NCI-H1417 treated with DMSO at 0.1 percent for 48 hours (cell line): ENCODE measurements at regions not wholly inside any gene's neighbourhood (a gene's known extent, or its start where the extent isn't known, plus 50 kb on each side); places are given as distances from the start of the nearest gene placed in this dataset.
"Not testable (repeated sequence)": the region's sequence is repeated elsewhere in the genome, so short reads cannot be mapped to it uniquely, and the experiment has no call there.

Experiments used
- DNase-seq: peaks from one replicate; lab custom pipeline; 2025; lab: John Stamatoyannopoulos, UW

DNA sequence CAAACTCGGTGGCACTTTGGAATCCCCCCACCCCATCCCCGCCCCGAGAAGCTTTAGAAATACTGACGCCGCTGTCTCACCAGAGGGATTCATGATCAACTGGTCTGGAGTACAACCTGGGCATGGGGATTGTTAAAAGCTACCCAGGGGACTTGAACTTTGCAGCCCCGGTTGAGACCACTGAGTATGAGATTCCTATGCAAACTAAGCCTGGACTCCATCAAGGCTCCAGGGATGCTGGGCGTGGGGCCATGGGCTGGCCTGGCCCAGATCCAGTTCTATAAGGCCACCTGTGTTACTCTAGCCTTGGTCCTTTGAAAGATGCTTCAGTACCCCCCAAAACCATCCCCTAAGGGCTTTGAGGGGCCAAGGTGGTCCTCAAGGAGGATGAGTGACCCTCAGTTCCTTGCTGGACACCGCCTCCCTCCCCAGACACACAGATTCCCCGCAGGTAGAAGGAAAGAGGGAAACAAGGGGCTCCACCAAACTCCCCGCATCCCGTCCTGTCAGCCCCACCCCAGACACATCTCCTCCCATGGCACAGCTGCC, 68.5 kb downstream of the MRPL36 start:
- DNase-seq = no peak

DNA sequence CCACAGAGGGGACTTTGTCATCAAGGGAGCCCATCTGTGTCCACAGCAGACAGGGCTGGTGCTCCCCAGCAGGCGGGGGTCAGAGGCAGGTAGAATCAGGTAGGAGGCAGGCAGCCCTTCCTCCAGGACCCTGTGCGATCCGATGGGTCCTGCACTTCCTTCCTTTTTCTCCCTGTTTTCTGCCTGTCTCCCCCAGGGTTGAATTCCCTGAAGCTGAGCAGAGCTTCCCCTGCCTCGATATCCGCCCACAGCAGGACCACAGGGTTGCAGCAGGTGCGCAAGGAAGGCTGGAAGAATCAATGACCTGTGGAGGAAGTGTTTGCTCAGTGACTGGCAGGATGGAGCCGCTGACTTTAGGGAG, 69.2 kb downstream of the MRPL36 start:
- no peak for DNase-seq

DNA sequence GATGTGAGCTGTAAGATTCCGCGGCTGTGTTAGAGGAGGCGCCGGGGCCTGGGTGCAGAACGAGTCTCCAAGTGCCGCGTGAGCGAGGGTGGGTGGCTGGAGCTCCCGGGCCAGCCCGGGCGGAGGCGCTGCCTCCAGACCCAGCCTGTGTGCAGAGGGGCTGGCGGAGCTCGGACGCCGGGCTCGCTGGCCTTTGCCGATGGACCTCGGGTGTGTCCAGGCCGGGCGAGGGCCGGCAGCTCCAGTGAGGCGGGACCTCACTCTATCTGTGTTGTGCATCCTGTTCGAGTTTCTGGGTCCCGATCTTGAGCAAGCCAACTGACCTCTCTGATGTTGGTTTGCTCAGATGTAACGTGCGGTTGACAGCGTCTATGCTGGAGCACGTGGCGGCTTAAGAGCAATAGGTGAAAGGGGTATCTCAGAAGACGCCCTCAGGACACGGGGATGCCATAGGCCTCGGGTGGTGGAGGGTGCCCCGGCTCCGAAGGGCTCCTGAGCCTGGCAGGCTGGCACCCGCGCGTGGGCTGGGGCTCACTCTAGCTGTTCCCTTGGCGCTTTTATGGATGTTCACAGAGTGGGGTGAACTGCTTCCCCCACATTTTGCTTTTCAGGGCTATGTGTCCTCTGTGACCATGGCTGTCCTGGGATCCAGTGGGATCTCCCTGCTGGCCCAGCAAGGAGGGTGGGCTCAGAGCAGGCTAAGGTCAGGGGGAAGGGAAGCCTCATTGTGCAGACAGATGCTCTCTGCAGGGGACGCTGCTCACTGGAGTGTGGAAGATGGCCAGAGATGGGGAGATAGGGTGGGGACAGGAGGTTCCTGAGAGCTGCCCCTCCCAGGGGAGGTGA, 69.8 kb downstream of the MRPL36 start:
- DNase-seq = no peak

DNA sequence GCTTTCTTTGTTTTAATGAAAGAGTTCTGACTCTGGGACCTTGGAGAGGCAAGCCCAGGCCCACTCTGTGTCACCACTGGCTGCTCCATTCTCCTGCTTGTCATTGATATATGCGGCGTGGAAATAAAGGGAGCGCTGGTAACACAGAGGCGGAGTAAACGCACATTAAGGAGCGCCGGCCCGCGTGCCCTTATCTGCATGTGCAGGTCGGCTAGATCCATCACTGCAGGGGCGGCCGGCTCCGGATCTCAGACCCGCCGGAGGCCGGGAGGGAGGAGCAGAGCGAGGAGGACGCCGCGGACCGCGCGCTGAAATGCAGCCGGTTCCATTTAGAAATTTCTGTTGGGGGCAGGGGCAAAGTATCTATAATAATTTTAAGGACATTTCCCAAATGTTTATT, 70.8 kb downstream of the MRPL36 start:
- no peak for DNase-seq

DNA sequence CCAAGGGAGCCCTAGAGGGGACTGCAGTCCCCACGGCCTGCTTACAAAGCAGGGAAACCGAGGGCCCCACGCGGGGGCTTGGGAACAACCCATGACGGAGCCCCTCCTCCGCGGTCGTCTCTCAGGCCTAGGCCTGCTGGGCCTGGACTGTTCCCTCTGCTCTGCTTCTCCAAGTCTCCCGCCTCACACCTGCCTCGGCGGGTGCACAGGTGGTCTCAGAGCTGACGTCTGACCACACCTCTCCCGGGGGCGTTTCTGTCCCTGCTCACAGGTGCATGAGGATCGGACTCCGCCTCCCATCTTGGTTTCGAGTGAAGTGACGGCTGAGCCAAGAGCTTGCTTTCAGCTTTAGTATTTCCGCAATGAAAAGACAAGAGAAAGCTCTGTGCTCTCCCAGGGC, 72.1 kb downstream of the MRPL36 start:
- no peak for DNase-seq

DNA sequence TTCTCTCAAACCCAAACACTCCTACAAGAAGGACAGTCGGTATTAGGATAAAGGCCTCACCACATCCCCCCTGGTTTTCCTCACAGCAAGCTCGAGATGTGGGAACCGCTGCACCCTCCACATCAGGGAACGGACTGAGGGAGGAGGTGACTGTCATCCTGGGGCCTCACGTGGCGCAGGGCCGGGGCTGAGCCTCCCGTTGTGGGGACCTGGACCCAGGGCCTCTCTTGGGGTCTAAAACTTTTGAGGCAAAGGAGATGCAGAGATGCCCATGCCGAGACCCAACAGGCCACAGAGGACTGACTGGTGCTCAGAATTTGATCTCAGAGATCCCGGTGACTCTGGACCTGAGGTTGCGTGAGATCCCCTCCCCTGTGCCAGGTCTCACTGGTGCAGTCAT, 72.7 kb downstream of the MRPL36 start:
- DNase-seq = no peak

DNA sequence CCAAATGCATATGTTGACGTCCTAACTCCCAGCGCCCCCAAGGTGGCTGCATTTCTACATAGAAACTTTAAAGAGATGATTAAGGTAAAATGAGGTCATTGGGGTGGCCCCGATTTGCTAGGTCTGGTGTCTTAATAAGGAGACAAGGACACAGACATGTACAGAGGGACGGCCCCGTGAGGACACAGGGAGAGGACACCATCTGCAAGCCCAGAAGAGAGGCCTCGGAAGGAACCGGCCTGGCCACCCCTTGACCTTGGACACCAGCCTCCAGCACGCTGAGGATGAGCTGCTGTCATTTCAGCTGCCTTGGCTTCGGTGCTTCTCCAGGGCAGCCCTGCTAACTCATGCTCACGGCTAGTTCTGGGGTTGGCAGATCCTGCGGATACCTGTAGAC, 73.2 kb downstream of the MRPL36 start:
- DNase-seq = no peak

DNA sequence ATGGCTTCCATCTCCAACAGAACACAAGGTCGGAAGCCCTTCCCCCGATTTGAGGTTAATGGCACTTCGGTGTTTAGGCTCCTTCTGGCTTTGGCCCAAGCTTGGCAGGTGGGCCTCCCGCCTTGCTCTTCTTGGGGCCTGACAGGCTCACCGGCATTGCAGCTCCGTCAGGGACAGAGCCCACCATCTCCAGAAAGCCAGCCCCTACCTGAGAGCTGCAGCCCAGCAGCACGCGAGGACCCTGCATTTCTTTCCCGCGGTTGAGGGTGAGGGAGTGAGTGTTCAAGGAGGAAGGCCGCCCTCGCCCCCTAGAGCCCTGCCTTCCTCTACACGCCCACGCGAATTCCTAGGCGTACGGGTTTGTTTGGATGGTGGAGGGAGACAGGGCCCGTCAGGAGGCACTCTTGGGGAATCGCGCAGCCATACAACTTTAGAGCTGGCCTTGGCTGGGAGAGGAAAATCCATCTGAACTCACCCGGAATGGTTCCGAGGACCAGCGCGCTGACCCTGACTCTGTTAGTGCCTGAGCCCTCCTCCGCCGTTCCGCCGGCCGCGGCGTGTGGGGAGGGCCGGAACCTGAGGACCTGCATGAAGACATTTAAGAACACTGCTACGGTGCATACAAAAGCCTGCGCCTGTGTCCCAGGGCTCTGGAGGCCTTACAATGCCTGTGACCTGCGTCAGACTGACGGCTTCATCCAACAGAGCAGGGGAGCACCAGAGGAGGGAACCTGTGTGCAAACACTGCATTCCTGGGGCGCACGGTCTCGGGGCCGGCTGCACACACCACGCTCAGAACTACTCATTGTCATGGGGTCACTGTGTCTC, 73.8 kb downstream of the MRPL36 start:
- DNase-seq = no peak

DNA sequence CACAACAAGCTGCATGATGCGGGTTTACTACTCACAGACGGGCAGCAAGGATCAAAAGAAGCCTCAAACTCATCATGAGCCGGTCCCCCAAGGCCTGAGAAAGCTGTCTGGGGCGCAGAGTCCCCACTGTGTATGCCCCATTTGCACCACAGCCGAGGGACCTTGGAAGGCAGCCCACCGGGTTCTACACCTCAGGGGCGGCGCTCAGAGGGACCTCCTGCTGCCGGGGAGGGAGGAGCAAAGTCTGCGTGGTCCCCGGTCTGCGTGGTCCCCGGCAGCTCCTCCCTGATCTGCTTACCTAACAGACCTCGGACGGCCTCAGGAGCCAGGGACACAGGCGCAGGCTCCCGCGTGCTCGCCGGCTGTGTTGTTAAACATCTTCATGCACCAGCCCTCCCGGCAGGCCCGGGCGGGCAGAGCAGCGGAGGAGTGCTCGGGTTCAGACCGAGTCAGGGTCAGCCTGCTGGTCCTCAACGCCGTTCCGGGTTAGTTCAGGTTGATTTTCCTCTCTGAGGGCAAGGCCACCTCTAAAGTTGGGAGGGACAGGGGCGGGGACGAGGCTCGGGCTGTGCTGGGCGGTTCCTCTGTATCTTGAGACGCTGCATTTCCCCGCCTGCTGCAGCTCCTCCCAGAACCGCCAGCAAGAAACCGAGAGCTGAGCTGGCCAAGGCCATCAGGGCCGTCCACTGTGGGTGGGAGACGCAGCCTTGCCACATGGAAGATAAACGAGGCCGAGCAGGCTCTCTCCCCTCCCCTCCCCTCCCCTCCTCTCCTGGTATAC, 74.6 kb downstream of the MRPL36 start:
- DNase-seq = no peak

DNA sequence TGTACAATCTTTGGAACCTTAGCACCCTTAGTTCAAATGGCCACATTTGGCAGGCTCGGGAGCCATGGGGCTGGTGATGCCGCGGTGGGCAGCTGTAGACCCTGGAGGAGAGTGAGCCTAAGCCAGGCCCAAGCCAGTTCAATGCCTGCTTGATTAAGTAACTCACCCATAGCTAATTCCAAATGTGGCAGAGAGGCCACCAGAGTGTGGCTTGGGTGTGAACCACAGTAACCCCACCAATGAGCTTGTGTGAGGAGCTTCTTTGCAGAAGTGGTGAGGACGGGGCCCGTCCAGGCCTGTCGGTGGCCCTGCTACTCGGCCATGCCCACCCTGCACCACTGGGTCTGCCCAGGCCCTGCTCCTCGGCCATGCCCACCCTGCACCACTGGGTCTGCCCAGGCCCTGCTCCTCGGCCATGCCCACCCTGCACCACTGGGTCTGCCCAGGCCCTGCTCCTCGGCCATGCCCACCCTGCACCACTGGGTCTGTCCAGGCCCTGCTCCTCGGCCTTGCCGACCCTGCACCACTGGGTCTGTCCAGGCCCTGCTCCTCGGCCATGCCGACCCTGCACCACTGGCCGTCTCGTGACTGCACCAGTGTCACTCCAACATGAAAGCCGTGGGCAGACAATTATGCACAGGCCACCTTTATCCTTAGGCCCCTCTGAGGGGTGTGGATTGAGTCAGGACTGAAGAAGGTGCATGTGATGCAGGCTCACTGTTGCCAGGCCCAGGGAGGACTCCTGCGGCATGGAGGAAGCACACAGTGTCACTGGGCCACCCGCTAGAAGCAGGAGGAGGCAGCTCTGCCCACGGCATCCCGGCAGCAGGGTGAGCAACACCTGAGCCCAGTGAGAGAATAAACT, 75.4 kb downstream of the MRPL36 start:
- no peak for DNase-seq

DNA sequence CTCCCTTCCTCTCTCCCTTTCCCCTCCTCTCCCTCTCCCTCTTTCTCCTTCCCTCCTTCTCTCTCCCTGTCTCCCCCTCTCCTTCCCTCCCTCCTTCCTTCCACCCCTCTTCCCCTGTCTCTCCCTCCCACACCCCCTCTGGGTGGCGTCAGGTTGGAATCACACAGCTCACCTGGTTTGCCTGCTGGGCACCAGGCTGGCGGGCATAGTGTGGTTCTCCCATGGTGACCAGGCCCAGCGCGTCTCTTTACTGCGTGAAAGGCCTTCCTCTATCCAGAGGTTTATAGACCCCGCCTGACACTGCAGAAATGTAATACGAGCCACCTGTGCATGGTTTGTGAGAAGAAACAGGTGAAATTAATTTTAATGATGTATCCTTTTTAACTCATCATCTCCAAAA, 76.2 kb downstream of the MRPL36 start:
- no peak for DNase-seq

DNA sequence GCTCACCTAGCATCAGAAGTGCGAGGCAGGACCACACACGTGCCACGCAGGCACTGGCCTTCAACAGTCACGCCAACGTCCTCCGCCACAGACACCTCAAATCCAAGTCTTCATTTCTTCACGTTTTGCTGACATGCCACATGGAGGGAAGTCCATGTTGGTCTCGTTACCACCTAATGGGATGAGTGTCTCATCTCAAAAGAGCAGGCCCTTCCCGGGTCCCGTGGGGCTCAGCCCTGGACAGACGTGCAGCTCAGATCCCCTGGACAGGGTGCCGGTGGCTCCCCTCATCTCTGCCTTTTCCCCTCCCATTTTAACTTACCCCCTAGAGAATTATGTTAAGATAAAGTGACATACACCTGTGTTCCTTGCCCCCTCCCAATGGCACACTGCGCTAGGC, 76.8 kb downstream of the MRPL36 start:
- DNase-seq = no peak

DNA sequence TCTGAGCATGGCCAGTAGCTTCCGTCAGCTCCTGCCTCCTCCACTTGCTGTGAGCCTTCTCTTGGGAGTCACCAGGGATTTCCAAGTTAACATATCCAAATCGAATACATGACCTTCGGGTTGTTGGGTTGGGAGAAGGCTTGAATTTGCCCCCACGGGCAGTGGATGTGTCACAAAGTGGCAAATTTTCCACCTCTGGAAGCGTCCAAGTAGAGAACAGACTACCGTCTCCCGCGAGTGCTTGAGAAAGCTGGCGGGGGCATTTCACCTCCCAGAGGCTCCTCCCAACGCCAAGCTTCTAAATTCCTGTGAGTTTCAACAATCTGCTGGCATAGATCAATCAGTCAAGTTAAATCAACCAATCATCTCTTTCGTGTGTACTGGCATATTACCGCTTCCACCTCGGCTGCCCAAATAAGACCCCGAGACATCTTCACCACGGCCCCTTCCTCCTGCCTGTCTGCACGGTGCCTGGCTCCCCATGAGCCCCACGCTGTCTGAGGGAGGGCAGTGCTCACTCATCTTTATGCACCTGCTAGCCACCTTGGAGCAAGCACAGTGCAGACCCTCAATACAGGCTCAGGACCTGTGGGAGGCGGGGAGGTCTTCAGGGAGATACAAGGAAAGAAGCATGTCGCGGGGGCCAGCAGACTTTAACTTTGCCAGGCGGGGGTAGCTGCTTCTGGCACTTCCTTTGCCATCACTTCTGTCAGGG, 79.1 kb downstream of the MRPL36 start:
- no peak for DNase-seq

DNA sequence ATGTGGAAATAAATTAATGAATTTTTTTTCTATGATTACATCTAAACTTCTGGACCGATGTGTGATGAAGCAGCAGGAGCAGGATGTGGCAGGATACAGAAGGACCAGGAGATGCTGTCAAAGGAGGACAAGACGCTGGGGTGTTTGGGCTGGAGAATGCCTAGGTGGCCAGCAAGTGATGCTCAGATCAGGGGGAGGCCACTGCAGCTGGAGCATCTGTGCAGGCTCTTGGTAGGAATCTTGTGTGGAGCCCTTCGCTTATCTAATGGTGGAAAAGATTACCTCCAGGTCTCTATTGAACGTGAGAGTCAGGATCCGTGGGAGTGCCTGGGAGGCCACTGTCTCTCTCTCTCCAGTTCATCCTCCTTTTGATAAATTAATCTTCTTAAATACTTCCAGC, 79.8 kb downstream of the MRPL36 start:
- no peak for DNase-seq

DNA sequence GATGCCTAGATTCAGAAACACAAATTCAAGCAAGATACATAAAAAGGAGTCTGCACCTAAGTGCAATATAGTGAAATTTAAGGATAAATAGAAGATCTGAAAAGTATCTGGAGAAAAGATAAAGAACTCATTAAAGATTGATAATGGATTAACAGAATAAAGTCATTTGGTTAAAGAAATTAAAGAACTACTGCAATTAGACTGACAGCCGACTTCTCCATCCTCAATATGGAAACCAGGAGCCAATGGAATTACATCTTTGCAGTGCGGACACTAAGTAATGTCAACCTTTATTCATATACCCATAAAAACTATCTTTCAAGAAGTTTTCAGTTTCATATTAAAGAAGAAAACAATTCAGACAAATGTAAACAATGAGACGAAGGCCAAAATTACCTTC, 81.0 kb downstream of the MRPL36 start:
- DNase-seq = no peak

DNA sequence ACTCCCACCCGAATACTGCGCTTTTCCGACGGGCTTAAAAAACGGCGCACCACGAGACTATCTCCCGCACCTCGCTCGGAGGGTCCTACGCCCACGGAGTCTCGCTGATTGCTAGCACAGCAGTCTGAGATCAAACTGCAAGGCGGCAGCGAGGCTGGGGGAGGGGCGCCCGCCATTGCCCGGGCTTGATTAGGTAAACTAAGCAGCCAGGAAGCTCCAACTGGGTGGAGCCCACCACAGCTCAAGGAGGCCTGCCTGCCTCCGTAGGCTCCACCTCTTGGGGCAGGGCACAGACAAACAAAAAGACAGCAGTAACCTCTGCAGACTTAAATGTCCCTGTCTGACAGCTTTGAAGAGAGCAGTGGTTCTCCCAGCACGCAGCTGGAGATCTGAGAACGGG, 89.5 kb downstream of the MRPL36 start:
- not testable (repeated sequence) for DNase-seq

DNA sequence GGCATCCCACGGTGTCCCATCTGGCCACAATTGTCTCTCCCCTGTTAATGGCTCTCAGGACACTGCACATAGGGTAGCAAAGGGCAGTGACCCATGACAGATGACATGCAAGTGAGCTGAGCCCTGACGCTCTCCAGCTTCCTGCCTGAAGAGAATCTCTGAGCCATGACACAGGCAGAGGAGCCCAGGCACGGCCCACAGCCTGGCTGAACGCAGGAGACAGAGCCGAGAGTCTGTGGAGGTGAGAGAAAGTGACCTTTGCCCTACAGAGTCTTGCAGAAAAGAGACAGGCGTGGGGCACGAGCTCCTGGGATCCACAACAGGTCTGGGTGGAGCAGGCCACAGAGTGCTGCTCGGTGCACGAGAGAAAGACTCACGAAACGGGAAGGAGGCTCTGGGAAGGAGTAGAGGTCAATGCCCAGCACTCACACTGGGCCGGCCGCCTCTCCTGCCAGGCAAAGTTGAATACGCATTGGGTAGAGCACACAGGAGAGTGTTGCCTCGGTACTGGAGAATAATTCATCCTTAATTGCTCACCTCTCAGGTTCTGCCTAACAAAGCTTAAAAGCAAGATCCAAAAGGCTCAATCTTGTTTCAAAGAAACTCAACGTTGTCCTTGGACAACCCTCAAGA, 90.3 kb downstream of the MRPL36 start:
- DNase-seq = no peak

DNA sequence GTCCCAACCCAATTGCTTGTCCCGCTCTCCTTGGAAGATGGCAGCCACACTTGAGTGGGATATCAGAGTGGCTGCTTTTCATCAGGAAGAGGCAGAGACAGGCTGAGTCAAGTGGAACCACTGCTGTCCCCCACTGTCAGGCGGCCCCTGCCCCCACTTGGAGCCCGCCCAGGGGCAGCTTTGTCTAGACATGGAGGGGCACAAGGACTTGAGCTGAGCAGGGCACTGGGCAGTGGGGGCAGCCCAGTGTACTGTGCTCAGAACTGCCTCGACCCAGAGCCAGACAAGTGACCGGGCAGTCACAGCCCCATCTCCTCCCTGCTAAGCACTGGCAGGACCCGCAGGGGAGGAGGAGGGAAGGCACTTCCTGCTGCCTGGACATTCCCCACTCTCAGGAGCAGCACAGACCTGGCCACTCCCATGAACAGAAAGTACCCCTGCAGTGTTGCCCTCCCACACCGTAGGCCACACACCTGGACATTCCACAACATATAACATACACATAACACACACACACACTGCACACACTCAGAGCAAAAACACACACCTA, 91.0 kb downstream of the MRPL36 start:
- DNase-seq = no peak

DNA sequence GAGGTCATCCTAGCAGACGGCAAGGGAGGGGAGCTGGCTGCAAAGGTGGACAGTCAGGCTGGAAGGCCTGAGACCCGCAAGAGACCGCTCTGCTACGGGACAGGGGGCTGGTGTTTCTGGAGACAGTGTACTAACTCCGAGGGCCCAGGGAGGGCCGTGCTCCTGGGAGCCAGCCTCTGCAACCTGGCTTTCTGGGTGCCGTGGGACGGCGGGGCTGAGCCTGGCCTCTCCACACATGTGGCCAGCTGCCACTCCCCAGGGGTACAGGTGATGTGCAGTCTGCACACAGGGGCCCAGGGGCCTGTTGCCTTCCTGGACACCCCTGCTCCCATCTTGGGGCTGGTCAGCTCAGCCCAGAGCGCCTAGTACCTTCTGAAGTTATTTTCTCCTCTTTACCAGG, 92.2 kb downstream of the MRPL36 start:
- DNase-seq = no peak

DNA sequence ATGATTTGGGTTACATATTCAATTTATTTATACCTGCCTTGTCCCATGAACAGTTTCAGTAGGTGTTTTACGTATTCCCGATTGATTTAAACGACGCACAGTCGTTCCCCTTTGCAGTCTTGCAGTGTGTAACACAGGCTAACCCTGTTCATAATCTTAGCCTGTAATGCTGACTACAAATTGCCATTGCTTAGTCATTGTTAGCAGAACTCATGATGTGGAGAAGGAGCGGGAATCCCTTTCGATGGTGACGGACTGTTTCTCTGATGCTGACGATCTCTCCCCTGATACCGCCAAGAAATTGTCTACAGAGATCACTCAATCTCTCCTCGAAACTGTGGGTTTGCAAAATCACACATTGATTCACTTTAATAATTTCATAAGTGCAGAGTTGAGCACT, 93.2 kb downstream of the MRPL36 start:
- no peak for DNase-seq
